Activated T-helper 1 cell treated with anti-CD3 and anti-CD28 coated beads, Interleukin-12 subunit alpha, Interleukin-12 subunit beta, Interleukin-2, Interleukin-4 antibody, amounts not matched to agents 30 ng/mL and 10 ng/mL and 1 ng/mL, durations not matched to agents 14 hours and 24 hours and 36 hours (primary cell): ENCODE measurements at regions not wholly inside any gene's neighbourhood (a gene's known extent, or its start where the extent isn't known, plus 50 kb on each side); places are given as distances from the start of the nearest gene placed in this dataset.
"Not testable (repeated sequence)": the region's sequence is repeated elsewhere in the genome, so short reads cannot be mapped to it uniquely, and the experiment has no call there.

Experiments
- DNase-seq: peaks from one replicate; pipeline ENCODE4 v3.0.0; 2021; ENCODE audit warnings: low spot score
- H3K27ac Mint-ChIP-seq: one replicate; pipeline ENCODE4 v1.8.0; 2021; ENCODE audit warnings: mild to moderate bottlenecking, mixed read lengths
- H3K27me3 Mint-ChIP-seq: one replicate; pipeline ENCODE4 v1.8.0; 2022; ENCODE audit warnings: mild to moderate bottlenecking, moderate library complexity, mixed read lengths; ENCODE audit not compliant: insufficient read depth
- H3K36me3 Mint-ChIP-seq: one replicate; pipeline ENCODE4 v1.8.0; 2021; ENCODE audit warnings: low read depth, mixed read lengths
- H3K4me1 Mint-ChIP-seq: one replicate; pipeline ENCODE4 v1.8.0; 2021; ENCODE audit warnings: low read depth, mixed read lengths
- H3K4me3 Mint-ChIP-seq: one replicate; pipeline ENCODE4 v1.8.0; 2021; ENCODE audit warnings: mild to moderate bottlenecking, moderate library complexity, mixed read lengths
- H3K9me3 Mint-ChIP-seq: one replicate; pipeline ENCODE4 v1.8.0; 2021; ENCODE audit warnings: mixed read lengths
- intact Hi-C: fragments of 100-400 bp; cut with micrococcal nuclease; formaldehyde crosslinking; loops from one replicate; pipeline ENCODE4 v1.15.1; 2024

DNA sequence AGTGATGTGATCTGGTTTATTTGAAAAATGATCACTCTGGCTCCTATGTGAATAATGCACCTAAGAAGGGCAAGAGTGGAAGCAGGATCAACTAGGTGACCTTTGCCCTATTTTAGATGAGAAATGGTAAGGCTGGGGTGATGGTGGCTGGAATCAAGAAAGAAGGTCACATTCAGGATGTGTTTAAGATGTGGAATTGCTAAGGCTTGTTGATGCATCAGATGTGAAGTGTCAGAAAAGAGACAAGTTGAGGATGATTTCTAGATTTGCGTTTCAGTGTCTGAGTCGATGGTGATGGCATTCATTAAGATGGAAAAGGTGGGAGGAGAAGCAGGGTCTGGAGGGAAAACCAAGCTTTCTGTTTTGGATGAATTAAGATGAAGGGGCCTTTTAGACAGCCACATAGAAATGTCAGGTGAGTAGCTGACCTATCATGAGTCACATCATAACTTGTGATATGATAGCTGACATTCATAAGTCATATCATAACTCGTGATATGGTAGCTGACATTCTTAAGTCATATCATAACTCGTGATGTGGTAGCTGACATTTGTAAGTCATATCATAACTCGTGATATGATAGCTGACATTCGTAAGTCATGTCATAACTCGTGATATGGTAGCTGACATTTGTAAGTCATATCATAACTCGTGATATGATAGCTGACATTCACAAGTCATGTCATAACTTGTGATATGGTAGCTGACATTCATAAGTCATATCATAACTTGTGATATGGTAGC is 101.2 kb upstream of the SEC11C start:
- peak overlapping the region; percentile 33 for H3K27ac Mint-ChIP-seq
- no peak for DNase-seq
- H3K4me3 Mint-ChIP-seq: no peak overlapping the region
- no peaks in the 10 kb centered on the region for H3K27me3 Mint-ChIP-seq
- peaks cover 4% of the 10 kb centered on the region for H3K4me1 Mint-ChIP-seq
- intact Hi-C loops: no loop called here
- no peaks in the 10 kb centered on the region for H3K36me3 Mint-ChIP-seq
- H3K9me3 Mint-ChIP-seq: no peaks in the 10 kb centered on the region

GRCh38 chr18:59039040-59039320 is 100.7 kb upstream of the SEC11C start:
- H3K27ac Mint-ChIP-seq: not testable (repeated sequence)

DNA sequence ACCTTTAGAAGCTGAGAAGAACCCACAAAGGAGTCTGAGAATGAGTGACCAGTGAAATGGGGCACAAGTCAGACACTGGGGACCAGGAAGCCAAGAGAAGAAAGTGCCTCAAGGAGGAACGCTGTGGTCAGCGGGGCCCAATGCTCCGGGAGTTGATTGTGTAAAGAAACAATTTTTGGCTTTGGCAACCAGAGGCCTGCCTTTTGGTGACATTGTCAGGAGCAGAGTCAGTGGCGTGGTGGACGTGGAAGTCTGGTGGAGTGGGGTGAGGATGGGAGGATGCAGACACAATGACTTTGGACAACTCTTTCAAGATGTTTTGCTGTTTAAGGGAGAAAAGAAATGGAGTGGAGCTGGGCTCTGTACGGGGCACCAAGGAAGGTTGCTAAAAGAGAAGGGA is 100.2 kb upstream of the SEC11C start:
- peaks cover 4% of the 10 kb centered on the region for H3K4me1 Mint-ChIP-seq
- peak overlapping the region; percentile 41 for H3K27ac Mint-ChIP-seq
- H3K9me3 Mint-ChIP-seq: no peaks in the 10 kb centered on the region
- no peak overlapping the region for H3K4me3 Mint-ChIP-seq
- intact Hi-C loops: no loop called here
- DNase-seq: no peak
- no peaks in the 10 kb centered on the region for H3K36me3 Mint-ChIP-seq
- H3K27me3 Mint-ChIP-seq: no peaks in the 10 kb centered on the region

More at GRCh38 chr18:59039040-59039320, 100.7 kb upstream of the SEC11C start:
- H3K4me1 Mint-ChIP-seq, intact Hi-C loops, H3K36me3 Mint-ChIP-seq, H3K27me3 Mint-ChIP-seq, H3K4me3 Mint-ChIP-seq, H3K9me3 Mint-ChIP-seq, DNase-seq: not testable (repeated sequence)

- no peak for DNase-seq
These were observed 98.9 kb upstream of the SEC11C start for GRCh38 chr18:59040770-59041148.

GRCh38 chr18:59041296-59041695 is 98.4 kb upstream of the SEC11C start:
- no peak for DNase-seq
- Mint-ChIP-seq H3K4me3 (no peak overlapping the region), H3K36me3 (no peaks in the 10 kb centered on the region), H3K27ac (no peak overlapping the region), H3K4me1 (peaks cover 4% of the 10 kb centered on the region), H3K9me3 (no peaks in the 10 kb centered on the region), H3K27me3 (peaks cover 6% of the 10 kb centered on the region)
- intact Hi-C loops: no loop called here

More at GRCh38 chr18:59040770-59041148, 98.9 kb upstream of the SEC11C start:
- Mint-ChIP-seq H3K27me3 (peaks cover 3% of the 10 kb centered on the region), H3K27ac (no peak overlapping the region), H3K4me1 (peaks cover 4% of the 10 kb centered on the region), H3K4me3 (no peak overlapping the region), H3K36me3 (no peaks in the 10 kb centered on the region), H3K9me3 (no peaks in the 10 kb centered on the region)
- intact Hi-C loops: no loop called here

GRCh38 chr18:59041819-59042815 is 97.6 kb upstream of the SEC11C start:
- Mint-ChIP-seq H3K4me3 (no peak overlapping the region), H3K27ac (no peak overlapping the region), H3K27me3 (peaks cover 7% of the 10 kb centered on the region), H3K9me3 (no peaks in the 10 kb centered on the region), H3K4me1 (peaks cover 4% of the 10 kb centered on the region), H3K36me3 (no peaks in the 10 kb centered on the region)
- no peak for DNase-seq
- intact Hi-C loops: no loop called here

GRCh38 chr18:59044855-59045254 is 94.8 kb upstream of the SEC11C start:
- no peak for DNase-seq
- Mint-ChIP-seq H3K27me3 (peaks cover 7% of the 10 kb centered on the region), H3K4me3 (no peak overlapping the region), H3K27ac (no peak overlapping the region), H3K4me1 (no peaks in the 10 kb centered on the region), H3K36me3 (no peaks in the 10 kb centered on the region), H3K9me3 (no peaks in the 10 kb centered on the region)
- intact Hi-C loops: no loop called here

DNA sequence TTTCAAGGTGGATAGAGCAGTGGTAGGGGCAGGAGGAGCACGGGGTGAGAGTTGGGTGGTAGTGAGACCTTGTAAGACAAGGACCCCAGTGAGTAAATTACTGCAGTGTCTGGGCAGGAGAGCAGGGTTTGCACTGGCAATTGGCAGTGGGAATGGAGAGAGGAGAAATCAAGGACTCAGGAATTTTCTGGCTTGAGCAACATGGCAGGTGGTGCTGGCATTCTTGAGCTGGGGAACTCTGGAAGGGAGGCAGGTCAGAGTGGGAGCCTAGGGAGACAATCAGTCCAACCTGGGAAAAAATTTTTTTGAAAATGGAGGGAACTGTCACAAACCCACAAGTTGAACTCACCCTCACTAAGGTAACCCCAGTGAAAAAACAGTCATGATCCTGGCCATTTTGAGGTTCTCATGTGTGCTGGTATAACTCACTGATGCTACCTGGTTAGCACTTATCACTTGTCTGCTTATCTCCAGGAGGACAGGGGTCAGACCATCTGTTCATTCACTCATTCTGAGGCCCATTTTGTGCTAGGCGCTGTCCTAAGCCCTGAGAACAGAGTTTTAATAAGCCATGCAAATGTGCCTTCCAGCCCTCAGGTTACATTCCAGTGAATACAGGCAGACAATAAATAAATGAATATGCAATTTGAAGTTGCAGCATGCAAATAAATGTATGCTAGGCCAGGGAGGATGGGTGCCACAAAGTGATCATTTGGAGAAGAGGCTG is 92.2 kb upstream of the SEC11C start:
- Mint-ChIP-seq H3K9me3 (no peaks in the 10 kb centered on the region), H3K4me3 (no peak overlapping the region), H3K36me3 (no peaks in the 10 kb centered on the region), H3K27me3 (peaks cover 10% of the 10 kb centered on the region), H3K4me1 (no peaks in the 10 kb centered on the region), H3K27ac (no peak overlapping the region)
- intact Hi-C loops: no loop called here
- DNase-seq: no peak

DNA sequence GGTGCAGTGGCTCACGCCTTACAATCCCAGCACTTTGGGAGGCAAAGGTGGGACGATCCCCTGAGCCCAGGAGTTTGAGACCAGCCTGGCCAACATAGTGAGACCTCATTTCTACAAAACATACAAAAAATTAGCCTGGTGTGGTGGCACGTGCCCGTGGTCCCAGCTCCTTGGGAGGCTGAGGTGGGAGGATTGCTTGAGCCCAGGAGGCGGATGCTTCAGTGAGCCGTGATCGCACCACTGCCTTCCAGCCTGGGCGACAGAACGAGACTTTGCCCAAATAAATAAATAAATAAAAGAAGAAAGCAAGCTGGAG is 91.7 kb upstream of the SEC11C start:
- Mint-ChIP-seq H3K27ac (no peak overlapping the region), H3K9me3 (no peaks in the 10 kb centered on the region), H3K4me3 (no peak overlapping the region), H3K4me1 (no peaks in the 10 kb centered on the region), H3K27me3 (peaks cover 10% of the 10 kb centered on the region), H3K36me3 (no peaks in the 10 kb centered on the region)
- intact Hi-C loops: no loop called here
- DNase-seq: no peak

DNA sequence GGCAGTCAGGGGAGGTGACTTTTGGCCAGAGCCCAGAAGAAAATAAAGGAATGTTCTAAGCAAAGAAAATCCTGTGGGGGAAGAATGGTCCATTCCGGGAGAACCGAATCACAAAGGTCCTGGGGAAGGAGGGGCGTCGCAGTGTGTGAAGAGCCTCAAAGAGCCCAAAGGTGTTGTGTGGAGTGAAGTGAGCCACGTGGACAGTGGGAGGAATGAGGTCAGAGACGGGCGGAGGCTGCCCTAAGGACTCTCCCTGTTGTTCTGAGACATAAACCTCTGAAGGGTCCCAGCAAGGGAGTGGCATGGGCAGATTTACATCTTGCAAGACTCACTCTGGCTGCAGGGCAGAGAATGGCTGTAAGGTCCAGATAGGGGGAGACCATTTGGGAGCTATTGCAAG is 91.3 kb upstream of the SEC11C start:
- no peak for DNase-seq
- Mint-ChIP-seq H3K27me3 (peaks cover 10% of the 10 kb centered on the region), H3K9me3 (no peaks in the 10 kb centered on the region), H3K27ac (no peak overlapping the region), H3K36me3 (no peaks in the 10 kb centered on the region), H3K4me1 (no peaks in the 10 kb centered on the region), H3K4me3 (no peak overlapping the region)
- intact Hi-C loops: no loop called here

- no peaks in the 10 kb centered on the region for H3K4me1 Mint-ChIP-seq
- no peak overlapping the region for H3K27ac Mint-ChIP-seq
These were observed 89.7 kb upstream of the SEC11C start for GRCh38 chr18:59049721-59050660.

DNA sequence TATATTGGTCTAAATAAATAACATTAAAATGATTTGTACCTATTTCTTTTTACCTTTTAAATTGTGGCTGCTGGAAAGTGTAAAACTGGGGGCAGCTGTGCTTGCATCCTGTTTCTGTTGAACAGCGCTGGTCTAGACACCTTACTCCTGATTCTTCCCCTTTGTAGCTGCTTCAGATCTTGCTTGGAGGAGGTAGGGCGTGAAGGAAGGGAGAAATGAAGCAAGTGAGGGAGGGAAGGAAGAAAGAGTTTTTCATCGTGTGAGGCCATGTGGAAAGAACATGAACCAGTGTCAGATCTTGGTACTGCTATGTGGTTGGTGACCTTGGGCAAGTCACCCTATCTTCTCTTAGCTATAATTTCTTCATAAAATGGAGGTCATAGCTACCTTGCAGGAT is 89.0 kb upstream of the SEC11C start:
- intact Hi-C loops: no loop called here
- no peak for DNase-seq
- no peak overlapping the region for H3K27ac Mint-ChIP-seq
- H3K27me3 Mint-ChIP-seq: peaks cover 7% of the 10 kb centered on the region
- H3K36me3 Mint-ChIP-seq: no peaks in the 10 kb centered on the region
- no peaks in the 10 kb centered on the region for H3K4me1 Mint-ChIP-seq
- H3K9me3 Mint-ChIP-seq: no peaks in the 10 kb centered on the region
- no peak overlapping the region for H3K4me3 Mint-ChIP-seq

More at GRCh38 chr18:59049721-59050660, 89.7 kb upstream of the SEC11C start:
- DNase-seq: no peak
- no peak overlapping the region for H3K4me3 Mint-ChIP-seq
- intact Hi-C loops: no loop called here
- peaks cover 10% of the 10 kb centered on the region for H3K27me3 Mint-ChIP-seq
- H3K36me3 Mint-ChIP-seq: no peaks in the 10 kb centered on the region
- no peaks in the 10 kb centered on the region for H3K9me3 Mint-ChIP-seq
